PFSK-1 (cell line): ENCODE measurements at regions not wholly inside any gene's neighbourhood (a gene's known extent, or its start where the extent isn't known, plus 50 kb on each side); places are given as distances from the start of the nearest gene placed in this dataset.

ENCODE experiments used
- FOXP2 ChIP-seq: optimal IDR thresholded peaks from 2 replicates; pipeline ENCODE3; 2011; ENCODE audit warnings: borderline replicate concordance, control low read depth, inconsistent platforms; ENCODE audit not compliant: insufficient read depth; ENCODE audit errors: extremely low read length, extremely low read depth
- POLR2AphosphoS5 ChIP-seq: IDR thresholded peaks from 2 replicates; pipeline ENCODE4 v1.6.1; 2012; ENCODE audit warnings: low read depth, mild to moderate bottlenecking, control low read depth, low read length, moderate library complexity
- SIN3A ChIP-seq: IDR thresholded peaks from 2 replicates; pipeline ENCODE4 v1.6.1; 2012; ENCODE audit warnings: mild to moderate bottlenecking, low read length, moderate library complexity, borderline replicate concordance; ENCODE audit not compliant: insufficient read depth
- TAF1 ChIP-seq: IDR thresholded peaks from 2 replicates; pipeline ENCODE4 v1.6.1; 2012; ENCODE audit warnings: low read length, control low read depth, borderline replicate concordance; ENCODE audit not compliant: insufficient read depth
- TF ChIP-seq, protein P1 (sequence below), 2 experiments: IDR thresholded peaks; 2 replicates each; pipeline versions ENCODE4 v1.6.1 to v1.8.0; 2011 to 2012; ENCODE audit warnings: low read depth in 2 of 2, low read length in 2 of 2, control low read depth in 1 of 2, inconsistent platforms in 1 of 2, mild to moderate bottlenecking in 1 of 2, moderate library complexity in 1 of 2; ENCODE audit not compliant: insufficient read depth in 1 of 2

- TF ChIP-seq, protein P1, sequence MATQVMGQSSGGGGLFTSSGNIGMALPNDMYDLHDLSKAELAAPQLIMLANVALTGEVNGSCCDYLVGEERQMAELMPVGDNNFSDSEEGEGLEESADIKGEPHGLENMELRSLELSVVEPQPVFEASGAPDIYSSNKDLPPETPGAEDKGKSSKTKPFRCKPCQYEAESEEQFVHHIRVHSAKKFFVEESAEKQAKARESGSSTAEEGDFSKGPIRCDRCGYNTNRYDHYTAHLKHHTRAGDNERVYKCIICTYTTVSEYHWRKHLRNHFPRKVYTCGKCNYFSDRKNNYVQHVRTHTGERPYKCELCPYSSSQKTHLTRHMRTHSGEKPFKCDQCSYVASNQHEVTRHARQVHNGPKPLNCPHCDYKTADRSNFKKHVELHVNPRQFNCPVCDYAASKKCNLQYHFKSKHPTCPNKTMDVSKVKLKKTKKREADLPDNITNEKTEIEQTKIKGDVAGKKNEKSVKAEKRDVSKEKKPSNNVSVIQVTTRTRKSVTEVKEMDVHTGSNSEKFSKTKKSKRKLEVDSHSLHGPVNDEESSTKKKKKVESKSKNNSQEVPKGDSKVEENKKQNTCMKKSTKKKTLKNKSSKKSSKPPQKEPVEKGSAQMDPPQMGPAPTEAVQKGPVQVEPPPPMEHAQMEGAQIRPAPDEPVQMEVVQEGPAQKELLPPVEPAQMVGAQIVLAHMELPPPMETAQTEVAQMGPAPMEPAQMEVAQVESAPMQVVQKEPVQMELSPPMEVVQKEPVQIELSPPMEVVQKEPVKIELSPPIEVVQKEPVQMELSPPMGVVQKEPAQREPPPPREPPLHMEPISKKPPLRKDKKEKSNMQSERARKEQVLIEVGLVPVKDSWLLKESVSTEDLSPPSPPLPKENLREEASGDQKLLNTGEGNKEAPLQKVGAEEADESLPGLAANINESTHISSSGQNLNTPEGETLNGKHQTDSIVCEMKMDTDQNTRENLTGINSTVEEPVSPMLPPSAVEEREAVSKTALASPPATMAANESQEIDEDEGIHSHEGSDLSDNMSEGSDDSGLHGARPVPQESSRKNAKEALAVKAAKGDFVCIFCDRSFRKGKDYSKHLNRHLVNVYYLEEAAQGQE (IDR thresholded peaks at IDR 0.05; ENCODE audit: insufficient read depth in 1 of 2, low read depth in 2 of 2, low read length in 2 of 2), result no peak
These were observed 617.0 kb upstream of the TMEM132C start for GRCh38 chr12:127649961-127650360.

- no peak for TF ChIP-seq FOXP2
- TF ChIP-seq, protein P1 (IDR thresholded peaks at IDR 0.05; ENCODE audit: insufficient read depth in 1 of 2, low read depth in 2 of 2, low read length in 2 of 2), result no peak
- TF ChIP-seq POLR2AphosphoS5, result no peak
- TF ChIP-seq SIN3A, result no peak
- TF ChIP-seq TAF1, result no peak
These were observed 616.3 kb upstream of the TMEM132C start for GRCh38 chr12:127650626-127651025.

DNA sequence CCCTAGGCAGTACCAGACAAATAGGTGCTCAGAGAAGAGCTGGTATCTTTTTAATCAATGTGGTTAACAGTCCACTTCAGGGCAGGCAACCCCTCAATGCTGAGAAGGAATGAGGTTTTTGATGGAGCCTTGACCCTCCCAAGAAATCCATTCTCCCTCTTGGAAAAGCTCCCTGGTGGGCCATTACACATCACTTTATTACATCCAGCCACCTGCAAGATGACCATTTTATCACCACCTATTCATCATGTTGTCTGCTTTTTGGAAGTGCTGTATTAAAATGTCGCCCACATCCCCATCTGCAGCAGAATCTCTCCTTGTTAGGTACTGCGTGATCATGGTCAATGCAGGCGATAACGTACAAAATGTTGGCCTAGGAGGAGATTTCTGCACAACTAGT is 614.7 kb upstream of the TMEM132C start:
- TF ChIP-seq, protein P1 (IDR thresholded peaks at IDR 0.05; ENCODE audit: insufficient read depth in 1 of 2, low read depth in 2 of 2, low read length in 2 of 2), result no peak
- TF ChIP-seq POLR2AphosphoS5, result no peak
- no peak for TF ChIP-seq SIN3A
- TF ChIP-seq TAF1, result no peak
- TF ChIP-seq FOXP2, result no peak

DNA sequence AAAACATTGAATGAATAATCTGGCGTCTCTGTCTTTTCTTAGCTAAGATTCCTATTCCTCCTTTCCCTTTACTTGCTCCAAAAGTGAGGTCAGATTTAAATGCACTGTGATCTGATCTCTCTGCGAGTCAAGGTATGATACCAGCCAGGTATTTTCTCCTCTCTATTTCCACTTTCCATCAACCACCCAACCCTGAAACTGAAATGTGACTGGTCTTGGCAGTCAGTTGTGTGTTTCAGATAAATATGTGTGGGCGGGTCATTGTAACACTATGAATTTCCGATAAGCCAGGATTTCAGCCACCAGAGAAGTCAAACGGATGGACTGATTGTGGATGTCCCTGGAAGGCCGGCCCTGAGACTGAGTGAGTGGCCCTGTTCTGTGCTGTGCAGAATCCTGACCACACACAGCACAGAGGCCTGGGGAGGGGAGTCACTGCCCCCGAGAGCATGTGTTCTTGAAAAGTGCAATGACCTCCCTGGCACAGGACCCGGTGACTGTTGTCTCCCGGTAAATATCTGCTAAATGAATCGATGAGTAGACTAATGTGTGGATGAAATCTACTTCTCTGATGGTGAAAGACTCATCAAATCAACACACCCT is 612.5 kb upstream of the TMEM132C start:
- TF ChIP-seq TAF1, result no peak
- no peak for TF ChIP-seq SIN3A
- no peak for TF ChIP-seq POLR2AphosphoS5
- TF ChIP-seq, protein P1 (IDR thresholded peaks at IDR 0.05; ENCODE audit: insufficient read depth in 1 of 2, low read depth in 2 of 2, low read length in 2 of 2), result no peak
- TF ChIP-seq FOXP2, result no peak

- no peak for TF ChIP-seq TAF1
- TF ChIP-seq, protein P1 (IDR thresholded peaks at IDR 0.05; ENCODE audit: insufficient read depth in 1 of 2, low read depth in 2 of 2, low read length in 2 of 2), result no peak
- TF ChIP-seq POLR2AphosphoS5, result no peak
- TF ChIP-seq SIN3A, result no peak
- TF ChIP-seq FOXP2, result no peak
These were observed 611.3 kb upstream of the TMEM132C start for GRCh38 chr12:127655691-127656090.
